K562 (cell line): ENCODE measurements at regions not wholly inside any gene's neighbourhood (a gene's known extent, or its start where the extent isn't known, plus 50 kb on each side); places are given as distances from the start of the nearest gene placed in this dataset.

ENCODE experiments used
- POLR2A ChIP-seq: fragments of 450-650 bp; conservative IDR thresholded peaks from 2 replicates; pipeline ENCODE4 v1.6.1; 2016
- SREBF1 ChIP-seq: fragments of 150-350 bp; IDR thresholded peaks from 2 replicates; pipeline ENCODE4 v1.6.1; 2014; ENCODE audit warnings: antibody characterized with exemption, low read depth, low read length, borderline replicate concordance
- TF ChIP-seq, protein P1 (sequence below): fragments of 450-650 bp; IDR thresholded peaks from 2 replicates; pipeline ENCODE4 v1.6.1; 2017; ENCODE audit warnings: mild to moderate bottlenecking, moderate library complexity

DNA sequence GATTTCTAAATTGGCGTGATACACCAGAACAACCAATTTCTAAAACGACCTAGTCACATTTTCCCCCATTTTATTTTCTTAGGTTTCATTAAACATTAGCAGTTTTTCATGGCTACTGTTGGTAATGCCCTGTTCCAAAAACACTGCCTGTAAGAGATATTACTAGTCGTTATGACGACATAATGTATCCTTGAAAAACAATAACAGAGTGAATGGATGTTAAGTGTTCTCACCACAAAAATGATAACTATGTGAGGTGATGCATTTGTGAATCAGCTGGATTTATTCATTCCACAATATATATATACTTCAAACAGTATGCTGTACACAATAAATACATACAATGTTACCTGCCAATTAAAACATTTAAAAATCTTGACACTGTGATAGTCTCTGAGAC lies 1147.6 kb upstream of the PCDH10 start:
- TF ChIP-seq POLR2A (no peak), SREBF1 (no peak)
- TF ChIP-seq, protein P1, sequence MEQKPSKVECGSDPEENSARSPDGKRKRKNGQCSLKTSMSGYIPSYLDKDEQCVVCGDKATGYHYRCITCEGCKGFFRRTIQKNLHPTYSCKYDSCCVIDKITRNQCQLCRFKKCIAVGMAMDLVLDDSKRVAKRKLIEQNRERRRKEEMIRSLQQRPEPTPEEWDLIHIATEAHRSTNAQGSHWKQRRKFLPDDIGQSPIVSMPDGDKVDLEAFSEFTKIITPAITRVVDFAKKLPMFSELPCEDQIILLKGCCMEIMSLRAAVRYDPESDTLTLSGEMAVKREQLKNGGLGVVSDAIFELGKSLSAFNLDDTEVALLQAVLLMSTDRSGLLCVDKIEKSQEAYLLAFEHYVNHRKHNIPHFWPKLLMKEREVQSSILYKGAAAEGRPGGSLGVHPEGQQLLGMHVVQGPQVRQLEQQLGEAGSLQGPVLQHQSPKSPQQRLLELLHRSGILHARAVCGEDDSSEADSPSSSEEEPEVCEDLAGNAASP: no peak
